ENCODE measurements at regions not wholly inside any gene's neighbourhood (a gene's known extent, or its start where the extent isn't known, plus 50 kb on each side); places are given as distances from the start of the nearest gene placed in this dataset.

DNA sequence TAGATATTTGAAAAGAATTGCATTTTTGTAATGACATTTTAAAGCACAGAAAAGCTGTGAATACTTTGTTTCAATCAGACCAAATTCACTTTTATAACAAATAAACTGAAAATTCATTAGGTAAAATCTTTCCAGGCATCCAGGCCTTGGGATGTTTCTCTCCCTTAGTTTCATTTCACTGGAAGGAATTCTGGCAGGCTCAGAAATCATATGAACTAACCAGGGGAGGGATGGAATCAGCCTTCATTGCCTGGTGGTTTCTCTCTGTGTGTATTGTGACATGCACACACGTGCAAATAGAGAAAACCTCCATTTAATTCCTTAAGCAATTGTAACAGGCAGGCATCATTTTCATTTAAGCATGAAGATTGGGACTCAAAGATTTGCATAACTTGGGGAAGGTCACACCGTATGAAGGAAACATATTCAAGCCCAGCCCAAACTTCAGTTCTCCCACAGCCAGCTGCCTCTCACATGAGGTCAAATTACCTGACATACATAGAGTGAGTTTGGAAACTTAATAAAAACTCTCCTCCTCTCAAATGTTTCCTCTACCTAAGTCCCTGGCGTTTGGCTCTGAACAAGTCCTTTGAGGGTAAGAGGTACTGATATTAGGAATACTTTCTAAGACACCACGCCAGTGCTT is 376.1 kb upstream of the MCTP2 start:
- H3K27ac ChIP-seq (ENCODE audit: low read depth, low read length) = no peak overlapping the region
- H3K9ac ChIP-seq (replicated peaks in 1 of 4; ENCODE audit: extremely low read depth in 1 of 4, low read depth in 3 of 4, low read length in 3 of 4) = no peak overlapping the region
- H2BK120ac ChIP-seq (replicated peaks; ENCODE audit: low read depth, low read length) = no peak overlapping the region
- ChIA-PET CTCF (ENCODE audit: partially characterized antibody) (no interaction called here), POLR2A (ENCODE audit: partially characterized antibody) (interaction anchor here (1.3 kb wide), 1 partner anchor 82 kb away, joined by 3 read pairs; no protein-coding TSS in a partner anchor)
- no peak overlapping the region for H2AK5ac ChIP-seq (ENCODE audit: low read depth, low read length)
- H3K18ac ChIP-seq (ENCODE audit: extremely low read depth, low read length) = no peak overlapping the region
- no peak overlapping the region for H4K91ac ChIP-seq (replicated peaks; ENCODE audit: insufficient read length, low read length)
- no peaks in the 10 kb centered on the region for H3K27me3 ChIP-seq (replicated peaks in 1 of 4; ENCODE audit: control insufficient read depth in 3 of 4, extremely low read depth in 1 of 4, insufficient read depth in 3 of 4, low read length in 3 of 4)
- H2BK12ac ChIP-seq (ENCODE audit: low read depth, low read length) = no peak overlapping the region
- H3K79me2 ChIP-seq (ENCODE audit: control insufficient read depth in 1 of 2, insufficient read depth in 2 of 2, low read length in 2 of 2) = no peaks in the 10 kb centered on the region
- peak overlapping the region; percentile 42; the same call in 1 of the 2 replicates for H2AFZ ChIP-seq (ENCODE audit: low read length)
- no peaks in the 10 kb centered on the region for H3K79me1 ChIP-seq (ENCODE audit: low read depth, low read length)
- DNase-seq (ENCODE audit: low read depth in 1 of 2, low spot score in 2 of 2) (no peak), FAIRE-seq (no peak)
- H2BK5ac ChIP-seq (ENCODE audit: low read depth, low read length) = no peak overlapping the region
- H4K8ac ChIP-seq (ENCODE audit: extremely low read depth, insufficient read depth, low read length) = no peak overlapping the region
- WGBS, 2 experiments (ENCODE audit: extremely low coverage in 1 of 2, insufficient coverage in 1 of 2, insufficient read length in 1 of 2, insufficient replicate concordance in 2 of 2, low coverage in 1 of 2, low lambda C conversion rate in 2 of 2, missing lambda C conversion rate in 1 of 2) = 81% methylated on average over 4 of the region's 4 CpGs; no CpG with 5 or more reads in 1 of the 2 experiments
- no peak overlapping the region for H4K5ac ChIP-seq (ENCODE audit: insufficient read length, low read depth, low read length)
- H4K20me1 ChIP-seq (replicated peaks in 1 of 2; ENCODE audit: control insufficient read depth in 1 of 2, insufficient read depth in 2 of 2, low read length in 2 of 2) = no peaks in the 10 kb centered on the region
- no peaks in the 10 kb centered on the region for H3K36me3 ChIP-seq (ENCODE audit: control insufficient read depth in 2 of 4, insufficient read depth in 4 of 4, low read length in 3 of 4)
- no peak overlapping the region for H2BK15ac ChIP-seq (ENCODE audit: low read length)
- no peak overlapping the region for H3K14ac ChIP-seq (ENCODE audit: insufficient read length)
- no peaks in the 10 kb centered on the region for H3K23me2 ChIP-seq (ENCODE audit: low read depth, low read length)
- H3K4me1 ChIP-seq (replicated peaks in 1 of 4; ENCODE audit: control insufficient read depth in 3 of 4, insufficient read depth in 4 of 4, low read length in 3 of 4) = no peaks in the 10 kb centered on the region
- no peak overlapping the region for H2BK20ac ChIP-seq (ENCODE audit: low read length)
- no peak overlapping the region for H3K4ac ChIP-seq (replicated peaks; ENCODE audit: insufficient read length, low read depth, low read length)
- H3K9me3 ChIP-seq (ENCODE audit: insufficient read depth in 2 of 2, low read depth in 1 of 2, low read length in 1 of 2) = no peaks in the 10 kb centered on the region
- H3K4me3 ChIP-seq (ENCODE audit: extremely low read depth in 1 of 4, insufficient read depth in 2 of 4, low read depth in 3 of 4, low read length in 4 of 4) = no peak overlapping the region
- H3K56ac ChIP-seq (replicated peaks; ENCODE audit: insufficient read length, low read depth, low read length) = no peak overlapping the region
- H3K4me2 ChIP-seq (ENCODE audit: insufficient read depth in 1 of 2, low read depth in 2 of 2, low read length in 2 of 2) = no peak overlapping the region
- H3K23ac ChIP-seq (ENCODE audit: insufficient read length) = no peak overlapping the region
- TF ChIP-seq RXRA (IDR thresholded peaks at IDR 0.05; ENCODE audit: insufficient read depth, low read depth, low read length) (no peak), SP1 (IDR thresholded peaks at IDR 0.05; ENCODE audit: low read depth, low read length) (no peak), RAD21 (IDR thresholded peaks at IDR 0.05 in 1 of 2, conservative IDR thresholded peaks at IDR 0.05 in 1 of 2; ENCODE audit: low read depth in 2 of 2, low read length in 2 of 2) (no peak), FOSL1 (IDR thresholded peaks at IDR 0.05; ENCODE audit: insufficient read depth, low read depth, low read length) (no peak), TAF1 (IDR thresholded peaks at IDR 0.05; ENCODE audit: low read depth, low read length) (no peak), ASH2L (IDR thresholded peaks at IDR 0.05; ENCODE audit: low read length) (no peak), SP4 (IDR thresholded peaks at IDR 0.05; ENCODE audit: low read length) (no peak), TBP (IDR thresholded peaks at IDR 0.05; ENCODE audit: low read depth, low read length) (no peak)
- TF ChIP-seq, protein P1, sequence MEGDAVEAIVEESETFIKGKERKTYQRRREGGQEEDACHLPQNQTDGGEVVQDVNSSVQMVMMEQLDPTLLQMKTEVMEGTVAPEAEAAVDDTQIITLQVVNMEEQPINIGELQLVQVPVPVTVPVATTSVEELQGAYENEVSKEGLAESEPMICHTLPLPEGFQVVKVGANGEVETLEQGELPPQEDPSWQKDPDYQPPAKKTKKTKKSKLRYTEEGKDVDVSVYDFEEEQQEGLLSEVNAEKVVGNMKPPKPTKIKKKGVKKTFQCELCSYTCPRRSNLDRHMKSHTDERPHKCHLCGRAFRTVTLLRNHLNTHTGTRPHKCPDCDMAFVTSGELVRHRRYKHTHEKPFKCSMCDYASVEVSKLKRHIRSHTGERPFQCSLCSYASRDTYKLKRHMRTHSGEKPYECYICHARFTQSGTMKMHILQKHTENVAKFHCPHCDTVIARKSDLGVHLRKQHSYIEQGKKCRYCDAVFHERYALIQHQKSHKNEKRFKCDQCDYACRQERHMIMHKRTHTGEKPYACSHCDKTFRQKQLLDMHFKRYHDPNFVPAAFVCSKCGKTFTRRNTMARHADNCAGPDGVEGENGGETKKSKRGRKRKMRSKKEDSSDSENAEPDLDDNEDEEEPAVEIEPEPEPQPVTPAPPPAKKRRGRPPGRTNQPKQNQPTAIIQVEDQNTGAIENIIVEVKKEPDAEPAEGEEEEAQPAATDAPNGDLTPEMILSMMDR (IDR thresholded peaks at IDR 0.05; ENCODE audit: control extremely low read depth in 1 of 3, insufficient read depth in 1 of 3, low read depth in 1 of 3, low read length in 3 of 3) = no peak

Data from H1 (cell line).